ENCODE measurements at regions not wholly inside any gene's neighbourhood (a gene's known extent, or its start where the extent isn't known, plus 50 kb on each side); places are given as distances from the start of the nearest gene placed in this dataset.

- Histone ChIP-seq H3K27me3 (replicated peaks) (no peaks in the 10 kb centered on the region), H3K4me3 (ENCODE audit: low read depth, low read length) (no peak overlapping the region), H3K27ac (no peak overlapping the region), H3K36me3 (replicated peaks) (no peaks in the 10 kb centered on the region)
- in situ Hi-C loops (cut with HindIII; ENCODE audit: low pct_ligation_motif_present, low sequenced_read_pairs): no loop called here
- no peak for DNase-seq
- TF ChIP-seq CTCF (IDR thresholded peaks at IDR 0.05; ENCODE audit: low read depth, low read length, missing control alignments): no peak
Observed at GRCh38 chr10:125355657-125356056, 195.3 kb upstream of the CTBP2 start.

GRCh38 chr10:125350519-125350918 is 190.2 kb upstream of the CTBP2 start:
- TF ChIP-seq CTCF (IDR thresholded peaks at IDR 0.05; ENCODE audit: low read depth, low read length, missing control alignments): no peak
- no peaks in the 10 kb centered on the region for H3K27me3 ChIP-seq (replicated peaks)
- no peaks in the 10 kb centered on the region for H3K36me3 ChIP-seq (replicated peaks)
- no peak overlapping the region for H3K27ac ChIP-seq
- no peak overlapping the region for H3K4me3 ChIP-seq (ENCODE audit: low read depth, low read length)
- in situ Hi-C loops (cut with HindIII; ENCODE audit: low pct_ligation_motif_present, low sequenced_read_pairs): no loop called here
- no peak for DNase-seq

GRCh38 chr10:125348536-125348935 is 188.2 kb upstream of the CTBP2 start:
- Histone ChIP-seq H3K4me3 (ENCODE audit: low read depth, low read length) (no peak overlapping the region), H3K27me3 (replicated peaks) (no peaks in the 10 kb centered on the region), H3K27ac (no peak overlapping the region), H3K36me3 (replicated peaks) (no peaks in the 10 kb centered on the region)
- in situ Hi-C loops (cut with HindIII; ENCODE audit: low pct_ligation_motif_present, low sequenced_read_pairs): no loop called here
- no peak for TF ChIP-seq CTCF (IDR thresholded peaks at IDR 0.05; ENCODE audit: low read depth, low read length, missing control alignments)
- DNase-seq: no peak

GRCh38 chr10:125344573-125345171 is 184.3 kb upstream of the CTBP2 start:
- DNase-seq: no peak
- no peaks in the 10 kb centered on the region for H3K27me3 ChIP-seq (replicated peaks)
- H3K36me3 ChIP-seq (replicated peaks): no peaks in the 10 kb centered on the region
- in situ Hi-C loops (cut with HindIII; ENCODE audit: low pct_ligation_motif_present, low sequenced_read_pairs): no loop called here
- no peak overlapping the region for H3K4me3 ChIP-seq (ENCODE audit: low read depth, low read length)
- no peak for TF ChIP-seq CTCF (IDR thresholded peaks at IDR 0.05; ENCODE audit: low read depth, low read length, missing control alignments)
- H3K27ac ChIP-seq: no peak overlapping the region

- no peaks in the 10 kb centered on the region for H3K36me3 ChIP-seq (replicated peaks)
- H3K4me3 ChIP-seq (ENCODE audit: low read depth, low read length): no peak overlapping the region
- in situ Hi-C loops (cut with HindIII; ENCODE audit: low pct_ligation_motif_present, low sequenced_read_pairs): no loop called here
- no peak for DNase-seq
- no peak overlapping the region for H3K27ac ChIP-seq
- TF ChIP-seq CTCF (IDR thresholded peaks at IDR 0.05; ENCODE audit: low read depth, low read length, missing control alignments): no peak
- H3K27me3 ChIP-seq (replicated peaks): no peaks in the 10 kb centered on the region
Observed at GRCh38 chr10:125343983-125344382, 183.6 kb upstream of the CTBP2 start.
